RWPE2 (cell line): ENCODE measurements at regions not wholly inside any gene's neighbourhood (a gene's known extent, or its start where the extent isn't known, plus 50 kb on each side); places are given as distances from the start of the nearest gene placed in this dataset.
"Not testable (repeated sequence)": the region's sequence is repeated elsewhere in the genome, so short reads cannot be mapped to it uniquely, and the experiment has no call there.

ENCODE experiments used
- ATAC-seq: fragments of 200-7000 bp; cut with Tn5 transposase; 3 replicates; pipeline ENCODE4 v1.9.1; 2021; ENCODE audit warnings: low read depth
- DNase-seq: peaks from one replicate; pipeline ENCODE4 v3.0.0-alpha.2; 2020; ENCODE audit warnings: low spot score
- H3K27ac ChIP-seq: fragments of 450-650 bp; 2 replicates; pipeline ENCODE4 v1.5.1; 2017; ENCODE audit warnings: mild to moderate bottlenecking; ENCODE audit not compliant: poor library complexity, severe bottlenecking
- H3K27me3 ChIP-seq: fragments of 250-450 bp; sonication (Bioruptor Pico); 2 replicates; pipeline ENCODE4 v1.5.1; 2021; ENCODE audit warnings: mild to moderate bottlenecking, moderate library complexity; ENCODE audit not compliant: insufficient read depth, poor library complexity, severe bottlenecking
- H3K36me3 ChIP-seq: fragments of 250-450 bp; sonication (Bioruptor Pico); 2 replicates; pipeline ENCODE4 v1.5.1; 2020; ENCODE audit warnings: low read depth, mild to moderate bottlenecking, moderate library complexity
- H3K4me1 ChIP-seq: fragments of 250-450 bp; sonication (Bioruptor Pico); 2 replicates; pipeline ENCODE4 v1.5.1; 2021; ENCODE audit warnings: mild to moderate bottlenecking, moderate library complexity; ENCODE audit not compliant: insufficient read depth, poor library complexity, severe bottlenecking
- H3K4me3 ChIP-seq: fragments of 250-450 bp; sonication (Bioruptor Pico); 2 replicates; pipeline ENCODE4 v1.5.1; 2021; ENCODE audit warnings: mild to moderate bottlenecking, moderate library complexity; ENCODE audit not compliant: severe bottlenecking
- H3K9me3 ChIP-seq: fragments of 250-450 bp; sonication (Bioruptor Pico); 2 replicates; pipeline ENCODE4 v1.5.1; 2021; ENCODE audit warnings: mild to moderate bottlenecking, moderate library complexity; ENCODE audit not compliant: severe bottlenecking
- TF ChIP-seq, protein P1 (sequence below): fragments of 450-650 bp; IDR thresholded peaks from one replicate; pipeline ENCODE4 v1.5.1; 2017; ENCODE audit warnings: mild to moderate bottlenecking, moderate library complexity; ENCODE audit not compliant: poor library complexity, severe bottlenecking

DNA sequence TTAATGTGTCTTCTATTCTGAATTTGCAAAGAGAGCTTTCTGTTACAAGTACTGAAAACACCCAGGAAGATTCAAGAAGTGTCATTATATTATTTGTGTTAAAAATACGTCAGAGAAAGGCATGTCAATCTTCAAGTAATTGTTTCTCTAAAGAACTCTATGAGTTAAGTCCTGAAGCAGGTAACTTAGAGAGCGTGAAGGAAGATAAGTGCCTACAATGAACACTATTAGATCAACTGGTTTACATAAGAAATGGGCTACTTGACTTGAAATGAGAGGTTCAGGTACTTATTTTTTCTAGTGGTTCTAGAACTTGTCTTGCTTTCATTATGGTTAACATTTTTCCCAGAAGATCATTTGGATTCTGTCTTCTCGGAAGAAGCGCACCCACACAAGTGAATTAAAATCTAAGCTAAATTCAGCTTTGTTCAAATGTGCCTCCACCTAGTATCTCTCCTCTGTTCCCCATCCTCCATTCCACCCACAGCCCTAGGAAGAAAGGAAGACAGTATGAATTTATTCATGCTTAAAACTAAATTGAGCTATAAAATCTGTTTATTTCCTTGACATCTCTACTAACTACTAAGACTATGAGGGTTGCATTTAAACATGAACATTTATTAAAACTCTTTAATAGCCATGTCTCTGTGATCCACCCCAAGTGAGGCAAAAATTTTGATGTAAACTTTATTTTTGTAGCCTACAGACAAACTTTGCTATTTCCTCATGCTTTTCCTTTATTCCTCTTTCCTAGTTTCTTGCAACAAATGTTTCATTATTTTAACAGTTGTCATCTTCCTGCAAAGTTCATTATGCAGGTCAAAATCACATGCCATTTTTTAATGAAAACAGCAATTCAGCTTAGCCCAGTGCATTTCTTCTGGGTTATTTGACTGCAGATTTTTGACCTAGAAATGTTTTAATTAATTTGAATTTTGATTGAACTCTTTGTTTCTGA is 206.8 kb downstream of the KCNJ2 start:
- DNase-seq (no peak), ATAC-seq (no peak)

DNA sequence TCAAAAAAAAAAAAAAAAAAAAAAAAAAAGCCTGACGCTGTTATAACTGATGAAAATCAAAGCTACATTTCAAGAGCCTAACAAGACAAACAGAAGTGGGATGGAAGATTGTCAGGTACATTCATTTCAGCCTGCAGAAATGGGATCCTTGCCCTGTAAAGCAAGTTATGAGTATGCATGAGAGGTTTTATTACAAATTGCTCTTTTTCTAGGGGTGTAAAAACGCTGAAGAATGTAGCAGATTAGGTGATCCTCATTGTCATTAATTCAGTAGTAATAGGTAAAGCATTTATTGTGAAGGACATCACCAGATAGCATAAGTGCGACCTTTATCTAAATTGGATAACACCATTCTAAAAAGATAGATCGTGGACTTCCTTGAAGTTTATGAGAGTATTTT is 208.3 kb downstream of the KCNJ2 start:
- H3K9me3 ChIP-seq = no peaks in the 10 kb centered on the region
- TF ChIP-seq, protein P1, sequence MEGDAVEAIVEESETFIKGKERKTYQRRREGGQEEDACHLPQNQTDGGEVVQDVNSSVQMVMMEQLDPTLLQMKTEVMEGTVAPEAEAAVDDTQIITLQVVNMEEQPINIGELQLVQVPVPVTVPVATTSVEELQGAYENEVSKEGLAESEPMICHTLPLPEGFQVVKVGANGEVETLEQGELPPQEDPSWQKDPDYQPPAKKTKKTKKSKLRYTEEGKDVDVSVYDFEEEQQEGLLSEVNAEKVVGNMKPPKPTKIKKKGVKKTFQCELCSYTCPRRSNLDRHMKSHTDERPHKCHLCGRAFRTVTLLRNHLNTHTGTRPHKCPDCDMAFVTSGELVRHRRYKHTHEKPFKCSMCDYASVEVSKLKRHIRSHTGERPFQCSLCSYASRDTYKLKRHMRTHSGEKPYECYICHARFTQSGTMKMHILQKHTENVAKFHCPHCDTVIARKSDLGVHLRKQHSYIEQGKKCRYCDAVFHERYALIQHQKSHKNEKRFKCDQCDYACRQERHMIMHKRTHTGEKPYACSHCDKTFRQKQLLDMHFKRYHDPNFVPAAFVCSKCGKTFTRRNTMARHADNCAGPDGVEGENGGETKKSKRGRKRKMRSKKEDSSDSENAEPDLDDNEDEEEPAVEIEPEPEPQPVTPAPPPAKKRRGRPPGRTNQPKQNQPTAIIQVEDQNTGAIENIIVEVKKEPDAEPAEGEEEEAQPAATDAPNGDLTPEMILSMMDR = no peak
- no peaks in the 10 kb centered on the region for H3K4me1 ChIP-seq
- H3K27me3 ChIP-seq = no peaks in the 10 kb centered on the region
- H3K27ac ChIP-seq = no peak overlapping the region
- ATAC-seq (no peak), DNase-seq (no peak)
- H3K4me3 ChIP-seq = no peak overlapping the region
- H3K36me3 ChIP-seq = no peaks in the 10 kb centered on the region

More for the DNA sequence above, 206.8 kb downstream of the KCNJ2 start:
- no peaks in the 10 kb centered on the region for H3K36me3 ChIP-seq
- H3K27me3 ChIP-seq = no peaks in the 10 kb centered on the region
- no peak overlapping the region for H3K27ac ChIP-seq
- H3K4me1 ChIP-seq = no peaks in the 10 kb centered on the region
- TF ChIP-seq, protein P1 = no peak
- H3K9me3 ChIP-seq = no peaks in the 10 kb centered on the region
- H3K4me3 ChIP-seq = no peak overlapping the region

DNA sequence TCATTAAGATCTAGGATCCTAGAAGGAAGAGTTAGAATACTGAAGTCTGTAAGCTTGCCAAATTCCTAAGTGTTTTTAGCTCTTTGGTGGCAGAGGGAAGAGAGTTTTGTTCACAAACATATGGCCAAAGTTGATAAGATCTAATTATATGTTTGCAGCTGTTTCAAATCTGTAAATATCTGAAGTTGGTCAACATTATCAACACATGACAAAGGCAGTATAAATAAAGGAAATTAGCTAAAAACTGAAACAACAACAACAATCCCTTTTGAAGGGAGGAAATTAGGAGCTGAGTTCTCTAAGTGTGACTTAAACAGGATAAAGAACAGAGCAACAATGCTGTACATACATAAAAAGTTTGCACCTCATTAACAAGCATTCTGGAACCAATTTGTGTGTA is 208.7 kb downstream of the KCNJ2 start:
- no peaks in the 10 kb centered on the region for H3K27me3 ChIP-seq
- H3K9me3 ChIP-seq = no peaks in the 10 kb centered on the region
- H3K4me1 ChIP-seq = no peaks in the 10 kb centered on the region
- H3K4me3 ChIP-seq = no peak overlapping the region
- DNase-seq (no peak), ATAC-seq (no peak)
- no peaks in the 10 kb centered on the region for H3K36me3 ChIP-seq
- H3K27ac ChIP-seq = no peak overlapping the region
- TF ChIP-seq, protein P1 = no peak

- no peak overlapping the region for H3K4me3 ChIP-seq
- ATAC-seq = no peak
- H3K9me3 ChIP-seq = no peaks in the 10 kb centered on the region
- no peaks in the 10 kb centered on the region for H3K27me3 ChIP-seq
- no peak for DNase-seq
- H3K36me3 ChIP-seq = no peaks in the 10 kb centered on the region
- no peaks in the 10 kb centered on the region for H3K4me1 ChIP-seq
- H3K27ac ChIP-seq = no peak overlapping the region
- TF ChIP-seq, protein P1 = no peak
Observed at GRCh38 chr17:70379945-70380344, 210.6 kb downstream of the KCNJ2 start.

DNA sequence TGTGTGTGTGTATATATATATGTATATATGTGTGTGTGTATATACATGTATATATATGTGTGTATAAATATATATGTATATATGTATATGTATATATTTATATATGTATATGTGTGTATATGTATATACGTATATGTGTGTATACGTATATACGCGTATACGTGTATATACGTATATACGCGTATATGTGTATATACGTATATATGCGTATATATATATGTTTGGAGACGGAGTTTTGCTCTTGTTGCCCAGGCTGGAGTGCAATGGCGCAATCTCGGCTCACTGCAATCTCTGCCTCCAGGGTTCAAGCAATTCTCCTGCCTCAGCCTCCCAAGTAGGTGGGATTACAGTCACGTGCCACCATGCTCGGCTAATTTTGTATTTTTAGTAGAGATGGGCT is 212.6 kb downstream of the KCNJ2 start:
- H3K4me3 ChIP-seq, H3K36me3 ChIP-seq, ATAC-seq, H3K4me1 ChIP-seq, H3K27me3 ChIP-seq, H3K27ac ChIP-seq, H3K9me3 ChIP-seq, DNase-seq: not testable (repeated sequence)
